Type B pancreatic cell (in vitro differentiated cells): ENCODE measurements at regions not wholly inside any gene's neighbourhood (a gene's known extent, or its start where the extent isn't known, plus 50 kb on each side); places are given as distances from the start of the nearest gene placed in this dataset.

Experiments
- DNase-seq: peaks from one replicate; pipeline ENCODE4 v3.0.0; 2021; ENCODE audit warnings: mixed read lengths; ENCODE audit not compliant: unreplicated experiment; ENCODE audit errors: extremely low spot score
- H3K27ac Mint-ChIP-seq: 2 replicates; pipeline ENCODE4 v1.8.0; 2021; ENCODE audit warnings: mild to moderate bottlenecking, mixed read lengths
- H3K27me3 Mint-ChIP-seq: 2 replicates; pipeline ENCODE4 v1.8.0; 2021; ENCODE audit warnings: mixed read lengths
- H3K36me3 Mint-ChIP-seq: 2 replicates; pipeline ENCODE4 v1.8.0; 2021; ENCODE audit warnings: mixed read lengths
- H3K4me1 Mint-ChIP-seq: one replicate; pipeline ENCODE4 v1.8.0; 2021; ENCODE audit warnings: mixed read lengths; ENCODE audit not compliant: unreplicated experiment
- H3K4me3 Mint-ChIP-seq: 2 replicates; pipeline ENCODE4 v1.8.0; 2021; ENCODE audit warnings: mild to moderate bottlenecking, mixed read lengths
- H3K9me3 Mint-ChIP-seq: 2 replicates; pipeline ENCODE4 v1.8.0; 2021; ENCODE audit warnings: mixed read lengths
- CTCF ChIP-seq: fragments of 200-600 bp; sonication (generic); conservative IDR thresholded peaks from 2 replicates; pipeline ENCODE4 v1.5.0; 2021; ENCODE audit warnings: antibody characterized with exemption, mild to moderate bottlenecking

DNA sequence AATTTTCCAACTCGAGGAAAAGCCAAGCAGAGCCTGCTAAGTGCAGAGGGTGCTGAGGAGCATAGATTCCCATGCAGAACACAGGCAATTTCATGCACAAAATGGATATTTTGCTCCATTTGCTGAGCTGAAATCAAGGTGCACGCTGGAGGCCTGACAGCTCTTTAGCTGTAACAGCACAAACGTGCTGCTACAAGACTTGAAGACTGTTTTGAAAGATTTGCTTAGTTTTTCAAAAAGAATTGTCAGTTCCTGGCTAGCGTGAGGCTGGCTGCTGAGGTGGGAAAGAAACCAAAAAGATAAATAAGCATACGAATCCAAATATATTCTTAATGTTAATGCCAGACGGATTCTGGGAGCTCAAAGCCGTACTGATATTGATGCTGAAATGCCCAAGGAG, 309.0 kb upstream of the MAF start:
- Mint-ChIP-seq H3K4me1 (peaks cover 10% of the 10 kb centered on the region), H3K27ac (no peak overlapping the region), H3K36me3 (no peaks in the 10 kb centered on the region), H3K9me3 (no peaks in the 10 kb centered on the region), H3K4me3 (no peak overlapping the region), H3K27me3 (no peaks in the 10 kb centered on the region)
- no peak for DNase-seq
- TF ChIP-seq CTCF: no peak

- H3K4me3 Mint-ChIP-seq: no peak overlapping the region
- H3K27ac Mint-ChIP-seq: no peak overlapping the region
- TF ChIP-seq CTCF: no peak
- DNase-seq: no peak
- H3K4me1 Mint-ChIP-seq: no peaks in the 10 kb centered on the region
- H3K36me3 Mint-ChIP-seq: no peaks in the 10 kb centered on the region
- no peaks in the 10 kb centered on the region for H3K27me3 Mint-ChIP-seq
- H3K9me3 Mint-ChIP-seq: no peaks in the 10 kb centered on the region
Observed at GRCh38 chr16:79903471-79903870, 302.9 kb upstream of the MAF start.

GRCh38 chr16:79902351-79902750, 301.8 kb upstream of the MAF start:
- no peaks in the 10 kb centered on the region for H3K36me3 Mint-ChIP-seq
- H3K27me3 Mint-ChIP-seq: no peaks in the 10 kb centered on the region
- no peak for TF ChIP-seq CTCF
- no peaks in the 10 kb centered on the region for H3K9me3 Mint-ChIP-seq
- no peak overlapping the region for H3K4me3 Mint-ChIP-seq
- H3K4me1 Mint-ChIP-seq: peaks cover 6% of the 10 kb centered on the region
- H3K27ac Mint-ChIP-seq: no peak overlapping the region
- DNase-seq: no peak

GRCh38 chr16:79901522-79901921, 301.0 kb upstream of the MAF start:
- Mint-ChIP-seq H3K4me1 (peaks cover 6% of the 10 kb centered on the region), H3K4me3 (no peak overlapping the region), H3K9me3 (no peaks in the 10 kb centered on the region), H3K27me3 (no peaks in the 10 kb centered on the region), H3K36me3 (no peaks in the 10 kb centered on the region), H3K27ac (no peak overlapping the region)
- no peak for TF ChIP-seq CTCF
- no peak for DNase-seq

GRCh38 chr16:79899716-79900115, 299.2 kb upstream of the MAF start:
- peak overlapping the region; percentile 54 for H3K27ac Mint-ChIP-seq
- peaks cover 6% of the 10 kb centered on the region for H3K4me1 Mint-ChIP-seq

More at GRCh38 chr16:79899716-79900115, 299.2 kb upstream of the MAF start:
- Mint-ChIP-seq H3K27me3 (no peaks in the 10 kb centered on the region), H3K36me3 (no peaks in the 10 kb centered on the region), H3K4me3 (no peak overlapping the region), H3K9me3 (no peaks in the 10 kb centered on the region)
- no peak for TF ChIP-seq CTCF
- no peak for DNase-seq
